ENCODE measurements at regions not wholly inside any gene's neighbourhood (a gene's known extent, or its start where the extent isn't known, plus 50 kb on each side); places are given as distances from the start of the nearest gene placed in this dataset.
A peak's percentile ranks its signal among the peaks of the same experiment; 100 is the strongest.

DNA sequence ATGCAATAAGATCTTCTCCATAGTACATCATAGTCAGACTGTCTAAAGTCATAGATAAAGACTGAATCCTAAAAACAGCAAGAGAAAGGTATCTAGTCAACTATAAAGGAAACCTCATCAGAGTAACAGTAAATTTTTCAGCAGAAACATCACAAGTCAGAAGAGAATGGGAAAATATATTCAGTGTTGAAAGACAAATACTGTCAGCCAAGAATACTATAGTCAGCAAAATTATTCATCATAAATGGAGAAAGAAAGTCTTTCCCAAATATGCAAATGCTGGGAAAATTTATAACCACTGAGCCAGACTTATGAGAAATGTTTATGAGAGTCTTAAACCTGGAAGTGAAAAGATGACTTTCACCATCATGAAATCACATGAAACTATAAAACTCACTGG is 136.7 kb downstream of the KDR start:
- no peak for DNase-seq

DNA sequence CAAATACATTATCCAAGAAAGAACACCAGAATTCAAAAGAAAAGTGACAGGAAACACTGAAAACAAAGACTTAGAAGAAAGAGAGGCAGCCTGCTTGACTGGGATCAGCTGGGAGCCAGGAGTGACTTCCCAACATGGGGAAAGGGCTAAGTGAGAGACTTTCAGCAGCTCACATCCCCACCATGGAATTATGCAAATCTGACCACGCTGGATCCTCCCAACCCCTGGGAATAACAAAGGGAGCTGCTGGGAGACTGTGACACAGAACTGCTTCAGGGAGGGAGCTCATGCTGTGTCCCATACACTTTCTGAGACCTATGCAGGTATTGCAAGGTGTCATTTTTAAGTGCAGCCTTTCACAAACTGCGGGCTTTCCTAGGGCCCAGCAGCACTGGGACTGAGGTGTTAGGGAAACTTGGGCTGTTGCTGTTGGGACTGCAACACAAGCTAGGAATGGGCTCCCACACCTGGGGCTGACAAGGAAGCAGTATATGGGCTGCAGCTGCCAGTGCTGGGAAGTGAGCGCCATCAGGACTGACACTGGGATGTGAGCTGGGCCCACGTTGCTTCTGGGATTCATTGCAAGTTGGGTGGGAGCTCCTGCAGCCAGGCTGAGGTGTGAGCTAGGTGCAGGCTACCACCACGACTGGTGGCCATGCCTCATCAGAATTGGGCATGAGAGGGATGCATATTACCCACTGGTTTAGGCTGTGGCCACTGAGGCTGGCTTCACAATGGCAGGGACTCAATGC is 139.1 kb downstream of the KDR start:
- DNase-seq, result no peak

DNA sequence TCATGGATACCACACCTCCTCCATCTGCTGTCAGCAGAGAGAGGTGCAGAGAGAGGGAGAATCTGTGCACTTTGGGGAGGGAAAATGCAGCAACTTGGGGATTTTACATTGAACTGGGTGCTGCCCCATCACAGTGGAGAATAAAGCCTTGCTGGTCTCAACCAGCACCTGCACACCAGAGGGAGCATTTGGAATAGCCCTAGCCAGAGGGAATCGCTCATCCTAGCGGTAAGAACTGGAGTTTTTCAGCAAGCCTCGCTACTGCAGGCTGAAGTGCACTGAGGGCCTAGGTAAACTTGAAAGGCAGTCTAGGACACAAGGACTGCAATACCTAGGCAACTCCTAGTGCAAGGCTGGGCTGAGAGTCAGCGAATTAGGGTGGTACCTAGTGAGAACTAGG is 148.7 kb downstream of the KDR start:
- DNase-seq, result no peak

DNA sequence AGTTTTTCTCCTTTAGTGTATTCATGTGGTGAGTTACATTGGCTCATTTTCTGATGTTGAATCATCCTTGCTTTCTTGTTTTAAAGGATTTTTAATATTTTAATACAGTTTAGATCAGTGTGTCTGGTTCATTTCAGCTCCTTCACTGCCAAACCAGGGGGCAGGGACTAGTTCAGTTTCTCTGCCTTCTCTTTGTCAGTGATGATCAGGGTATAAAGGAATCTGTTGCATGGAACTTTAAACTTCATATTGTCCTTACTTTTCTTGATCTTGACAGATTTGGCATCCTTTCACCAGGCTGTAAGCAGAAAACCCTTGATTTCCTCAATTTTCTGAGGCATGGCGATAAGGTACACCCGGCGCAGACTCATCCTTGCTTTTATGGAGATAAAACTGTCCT is 149.4 kb downstream of the KDR start:
- no peak for DNase-seq

- DNase-seq, result no peak
Observed at GRCh38 chr4:54973784-54974183, 151.6 kb downstream of the KDR start.

DNA sequence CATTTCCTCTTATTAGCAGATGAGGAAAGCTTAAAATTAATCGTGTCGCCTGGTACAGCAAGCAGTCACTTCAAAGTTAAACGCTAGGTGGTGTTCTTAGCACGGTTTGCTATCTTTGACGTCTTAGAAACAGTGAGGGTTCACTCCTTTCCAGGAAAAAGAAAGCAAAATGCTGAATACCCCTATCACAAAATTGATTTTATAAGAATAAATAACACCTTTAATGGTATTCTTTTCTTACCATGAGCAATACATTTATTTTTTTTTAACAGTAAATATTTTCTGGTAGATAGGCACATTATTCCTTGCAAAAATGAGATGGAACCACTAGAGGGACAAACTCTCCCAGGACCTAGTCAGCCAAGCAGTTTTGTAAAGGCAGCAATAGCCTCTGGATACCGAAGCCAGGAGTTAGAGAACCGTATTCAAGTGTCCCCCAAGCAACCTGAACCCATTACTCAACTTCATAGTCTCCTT is 153.9 kb downstream of the KDR start:
- peak in 1 of 5 experiments; percentile 22 for DNase-seq

- no peak for DNase-seq
Observed at GRCh38 chr4:54967289-54967688, 158.1 kb downstream of the KDR start.

- DNase-seq, result no peak
Observed at GRCh38 chr4:54961357-54961975, 163.9 kb downstream of the KDR start.

DNA sequence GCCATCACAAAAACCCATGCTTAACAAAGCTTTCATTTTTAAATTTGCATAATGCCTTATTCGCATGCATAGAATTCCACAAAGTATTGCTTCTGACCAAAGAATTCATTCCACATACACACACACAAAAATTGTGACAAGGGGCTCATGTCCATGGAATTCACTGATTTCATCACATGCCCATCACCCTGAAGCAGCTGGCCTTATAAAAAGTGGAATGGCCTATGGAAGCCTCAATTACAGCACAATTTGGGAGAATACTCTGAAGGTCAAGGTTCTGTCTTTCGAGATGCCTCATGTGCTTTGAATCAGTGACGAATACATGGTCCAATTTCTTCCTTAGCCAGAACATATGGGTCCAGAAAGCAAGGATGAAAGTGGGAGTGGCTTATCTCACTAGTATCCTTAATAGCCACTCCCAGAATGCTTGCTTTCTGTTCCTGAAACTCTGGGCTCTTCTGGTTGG is 165.7 kb downstream of the KDR start:
- no peak for DNase-seq

GRCh38 chr4:54959131-54959530 is 166.3 kb downstream of the KDR start:
- no peak for DNase-seq

- peak in 1 of 5 experiments; percentile 16 for DNase-seq
Observed at GRCh38 chr4:54958236-54958635, 167.2 kb downstream of the KDR start.

DNA sequence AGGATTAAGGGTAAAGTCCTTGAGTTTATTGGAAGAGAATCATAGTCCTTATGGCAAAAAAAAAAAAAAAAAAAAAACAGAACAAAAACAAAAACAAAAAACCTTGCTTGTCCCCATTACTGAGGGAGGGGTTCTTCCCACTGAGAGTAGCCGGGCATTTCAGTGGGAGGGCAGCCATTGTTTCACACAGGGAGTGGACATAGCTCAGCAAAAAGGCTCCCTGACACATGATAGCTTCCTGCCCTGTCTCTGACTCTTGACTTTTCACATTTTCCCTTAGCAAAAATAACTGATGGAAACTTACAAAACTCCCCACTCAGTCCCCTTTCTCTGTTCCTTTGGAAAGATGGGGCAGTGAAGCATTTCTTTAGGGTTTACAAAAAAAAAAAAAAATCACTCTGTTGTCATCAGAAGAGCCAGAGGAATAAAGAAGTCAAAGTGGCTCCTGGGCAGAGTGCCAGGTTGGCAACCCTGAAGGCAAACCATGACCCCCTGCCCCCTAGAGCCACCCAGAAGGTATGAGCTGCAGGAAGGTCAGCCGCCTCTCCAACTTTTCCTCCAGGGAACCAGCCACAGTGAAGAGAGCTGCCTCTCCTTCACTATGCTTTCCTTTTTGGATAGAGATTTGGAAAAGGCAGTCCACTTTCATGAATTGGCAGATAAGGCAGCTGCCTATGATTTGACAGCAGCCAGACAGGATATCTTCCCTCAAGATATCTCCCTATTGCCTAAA is 170.6 kb downstream of the KDR start:
- no peak for DNase-seq

GRCh38 chr4:54946741-54947140 is 178.7 kb downstream of the KDR start:
- no peak for DNase-seq

GRCh38 chr4:54945838-54946237 is 179.6 kb downstream of the KDR start:
- no peak for DNase-seq

DNA sequence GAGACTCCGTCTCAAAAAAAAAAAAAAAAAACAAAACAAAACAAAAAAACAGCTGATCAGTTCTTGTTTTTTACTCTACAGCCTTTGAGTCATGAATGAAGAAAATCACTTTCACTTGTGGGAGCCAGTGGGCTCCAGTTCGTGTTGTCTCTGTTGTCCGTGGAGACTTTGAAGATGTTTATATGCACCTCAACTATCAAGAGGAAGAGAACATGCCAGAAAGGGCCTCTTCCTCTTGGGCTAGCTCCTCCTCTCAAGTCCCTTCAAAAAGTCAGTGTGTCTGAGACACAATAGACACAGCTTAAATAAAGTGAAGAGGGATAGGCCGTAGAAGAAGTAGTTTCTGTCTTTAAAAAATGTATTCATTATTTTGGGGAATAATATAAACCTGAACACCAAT is 182.7 kb downstream of the KDR start:
- DNase-seq, result peak in 3 of 5 experiments; percentile 10 to 75 (median 63)

DNA sequence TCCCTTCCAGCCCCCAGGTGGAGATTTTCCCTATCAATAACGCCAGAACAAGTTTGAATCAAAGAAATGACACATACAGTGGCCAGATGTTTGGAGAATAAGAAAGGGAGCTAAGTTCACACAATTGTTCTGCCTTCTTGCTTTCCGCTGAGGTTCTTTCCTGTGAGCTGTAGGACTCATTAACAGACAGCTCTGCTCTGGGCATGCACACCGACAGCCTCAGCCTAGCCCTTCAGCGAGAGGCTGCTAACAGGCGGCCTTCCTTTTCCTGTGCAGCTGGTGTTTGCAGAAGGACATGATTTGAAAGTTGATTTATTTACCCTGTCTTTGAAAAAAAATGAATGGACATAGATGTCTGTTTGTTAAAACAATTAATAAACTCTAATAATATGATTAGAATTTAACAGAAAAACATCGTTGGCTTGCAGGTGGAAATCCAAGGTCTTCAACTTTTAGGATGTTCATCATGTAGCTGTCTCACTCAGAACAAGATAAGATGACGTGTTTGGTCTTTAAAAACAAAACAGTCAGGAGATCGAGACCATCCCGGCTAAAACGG is 183.3 kb downstream of the KDR start:
- DNase-seq, result peak in 3 of 5 experiments; percentile 8 to 75 (median 36)

GRCh38 chr4:54940996-54941865 is 184.2 kb downstream of the KDR start:
- DNase-seq, result peak in 1 of 5 experiments; percentile 13

DNA sequence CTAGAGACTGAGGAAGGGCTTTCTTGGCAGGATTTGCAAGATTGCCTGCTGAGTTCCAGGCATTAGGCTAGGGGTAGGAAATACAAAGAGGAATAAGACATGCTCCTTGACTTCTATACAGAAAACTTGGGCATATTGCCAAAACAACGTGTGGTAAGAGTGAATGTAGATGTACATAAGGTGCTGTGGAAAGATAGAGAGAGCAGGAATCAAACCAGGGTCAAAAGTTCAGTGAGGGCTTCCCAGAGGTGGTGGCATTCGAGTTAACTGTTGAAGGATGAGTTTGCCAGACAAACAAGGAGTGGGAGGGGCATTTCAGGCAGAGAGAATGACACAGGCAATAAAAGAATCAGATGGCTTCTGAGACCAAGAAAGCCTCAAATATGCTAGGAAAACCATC is 187.9 kb downstream of the KDR start:
- DNase-seq, result no peak

GRCh38 chr4:54933579-54933978 is 191.8 kb downstream of the KDR start:
- DNase-seq, result no peak

- DNase-seq, result no peak
Observed at GRCh38 chr4:54930226-54930625, 195.2 kb downstream of the KDR start.

- DNase-seq, result peak in 1 of 5 experiments; percentile 0
Observed at GRCh38 chr4:54929459-54929858, 195.9 kb downstream of the KDR start.

DNA sequence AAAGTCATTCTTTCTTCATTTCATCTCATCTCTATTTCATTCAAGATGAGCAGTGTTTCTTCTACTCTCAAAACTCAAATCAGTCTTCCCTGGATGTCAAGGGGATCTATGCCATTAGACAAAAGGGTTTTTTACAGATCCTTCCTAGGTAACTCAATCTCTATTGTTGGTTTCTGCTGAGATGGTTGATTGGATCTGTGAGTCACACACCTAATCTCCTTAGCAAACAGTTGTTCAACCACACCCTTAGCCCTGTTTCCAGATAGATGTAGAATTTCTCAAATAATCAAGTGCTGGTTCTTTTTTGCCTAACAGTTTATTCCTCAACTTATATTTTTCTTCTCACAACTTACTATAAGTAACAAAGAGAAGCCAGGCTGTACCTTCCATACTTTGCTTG is 200.5 kb downstream of the KDR start:
- DNase-seq, result no peak

Data from T-helper 2 cell (primary cell).